WERI-Rb-1 (cell line): ENCODE measurements at regions not wholly inside any gene's neighbourhood (a gene's known extent, or its start where the extent isn't known, plus 50 kb on each side); places are given as distances from the start of the nearest gene placed in this dataset.
"Not testable (repeated sequence)": the region's sequence is repeated elsewhere in the genome, so short reads cannot be mapped to it uniquely, and the experiment has no call there.

Experiments used
- DNase-seq: peaks from one replicate; pipeline ENCODE4 v3.0.0-alpha.2; 2020
- H3K27ac ChIP-seq: fragments of 250-450 bp; sonication (Bioruptor Pico); 2 replicates; pipeline ENCODE4 v1.5.1; 2020; ENCODE audit warnings: mild to moderate bottlenecking, moderate library complexity
- H3K27me3 ChIP-seq: fragments of 250-450 bp; sonication (Bioruptor Pico); 2 replicates; pipeline ENCODE4 v1.5.1; 2021; ENCODE audit warnings: mild to moderate bottlenecking, low read depth, moderate library complexity; ENCODE audit not compliant: insufficient read depth, severe bottlenecking
- H3K36me3 ChIP-seq: fragments of 250-450 bp; sonication (Bioruptor Pico); 2 replicates; pipeline ENCODE4 v1.5.1; 2020; ENCODE audit warnings: mild to moderate bottlenecking, moderate library complexity
- H3K4me3 ChIP-seq: 2 replicates; pipeline ENCODE4 v1.5.1; 2011; ENCODE audit warnings: low read depth, mild to moderate bottlenecking, control low read depth, low read length
- H3K9me3 ChIP-seq: fragments of 250-450 bp; sonication (Bioruptor Pico); 2 replicates; pipeline ENCODE4 v1.5.1; 2021; ENCODE audit warnings: mild to moderate bottlenecking, moderate library complexity; ENCODE audit not compliant: severe bottlenecking
- TF ChIP-seq, protein P1 (sequence below): IDR thresholded peaks from 2 replicates; pipeline ENCODE4 v1.5.1; 2011; ENCODE audit warnings: low read depth, mild to moderate bottlenecking, control low read depth, inconsistent platforms, low read length

DNA sequence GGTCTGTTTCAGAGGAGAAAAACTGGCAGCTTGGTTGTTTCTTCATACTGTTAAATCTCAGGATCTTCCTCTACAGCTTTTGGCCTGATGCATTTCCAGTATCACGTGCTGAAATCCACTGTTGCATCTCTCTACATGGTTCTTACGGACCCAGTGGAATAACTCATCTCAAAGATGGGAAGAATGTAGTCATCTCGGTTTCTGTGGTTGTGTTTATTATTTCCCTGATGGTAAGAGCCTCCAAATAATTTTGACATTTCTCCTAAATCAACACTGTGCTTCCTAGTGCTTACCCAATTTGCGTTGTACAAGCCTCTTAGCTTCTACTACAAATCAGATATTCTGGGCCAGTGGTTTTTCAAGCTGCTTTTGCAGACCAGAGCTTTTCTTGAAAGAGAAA, 812.8 kb downstream of the C12orf50 start:
- TF ChIP-seq, protein P1, sequence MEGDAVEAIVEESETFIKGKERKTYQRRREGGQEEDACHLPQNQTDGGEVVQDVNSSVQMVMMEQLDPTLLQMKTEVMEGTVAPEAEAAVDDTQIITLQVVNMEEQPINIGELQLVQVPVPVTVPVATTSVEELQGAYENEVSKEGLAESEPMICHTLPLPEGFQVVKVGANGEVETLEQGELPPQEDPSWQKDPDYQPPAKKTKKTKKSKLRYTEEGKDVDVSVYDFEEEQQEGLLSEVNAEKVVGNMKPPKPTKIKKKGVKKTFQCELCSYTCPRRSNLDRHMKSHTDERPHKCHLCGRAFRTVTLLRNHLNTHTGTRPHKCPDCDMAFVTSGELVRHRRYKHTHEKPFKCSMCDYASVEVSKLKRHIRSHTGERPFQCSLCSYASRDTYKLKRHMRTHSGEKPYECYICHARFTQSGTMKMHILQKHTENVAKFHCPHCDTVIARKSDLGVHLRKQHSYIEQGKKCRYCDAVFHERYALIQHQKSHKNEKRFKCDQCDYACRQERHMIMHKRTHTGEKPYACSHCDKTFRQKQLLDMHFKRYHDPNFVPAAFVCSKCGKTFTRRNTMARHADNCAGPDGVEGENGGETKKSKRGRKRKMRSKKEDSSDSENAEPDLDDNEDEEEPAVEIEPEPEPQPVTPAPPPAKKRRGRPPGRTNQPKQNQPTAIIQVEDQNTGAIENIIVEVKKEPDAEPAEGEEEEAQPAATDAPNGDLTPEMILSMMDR, result no peak
- H3K27me3 ChIP-seq, result no peaks in the 10 kb centered on the region
- no peak overlapping the region for H3K27ac ChIP-seq
- H3K36me3 ChIP-seq, result no peaks in the 10 kb centered on the region
- no peak overlapping the region for H3K4me3 ChIP-seq
- no peaks in the 10 kb centered on the region for H3K9me3 ChIP-seq
- DNase-seq, result no peak

DNA sequence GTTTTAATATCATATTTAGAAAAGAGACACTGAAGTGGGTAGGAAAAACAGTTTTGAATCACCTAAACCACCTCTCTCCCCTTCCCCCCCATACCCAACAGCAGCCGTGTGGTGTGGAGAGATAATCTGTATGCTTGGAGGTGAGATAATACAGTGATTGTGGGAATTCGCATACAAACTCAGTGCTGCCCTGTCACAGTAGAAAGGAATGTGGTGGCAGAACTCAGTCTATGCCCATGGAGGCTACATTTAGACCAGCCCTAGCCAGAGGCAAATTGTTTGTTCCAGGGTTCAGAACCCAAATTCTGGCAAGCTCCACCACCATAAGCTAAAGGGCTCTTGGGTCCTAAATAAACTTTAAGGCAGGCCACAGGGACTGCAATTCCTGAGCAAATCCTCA, 827.0 kb downstream of the C12orf50 start:
- H3K36me3 ChIP-seq, result no peaks in the 10 kb centered on the region
- no peak overlapping the region for H3K27ac ChIP-seq
- no peak overlapping the region for H3K4me3 ChIP-seq
- no peaks in the 10 kb centered on the region for H3K27me3 ChIP-seq
- H3K9me3 ChIP-seq, result no peaks in the 10 kb centered on the region
- no peak for DNase-seq
- TF ChIP-seq, protein P1, result no peak

DNA sequence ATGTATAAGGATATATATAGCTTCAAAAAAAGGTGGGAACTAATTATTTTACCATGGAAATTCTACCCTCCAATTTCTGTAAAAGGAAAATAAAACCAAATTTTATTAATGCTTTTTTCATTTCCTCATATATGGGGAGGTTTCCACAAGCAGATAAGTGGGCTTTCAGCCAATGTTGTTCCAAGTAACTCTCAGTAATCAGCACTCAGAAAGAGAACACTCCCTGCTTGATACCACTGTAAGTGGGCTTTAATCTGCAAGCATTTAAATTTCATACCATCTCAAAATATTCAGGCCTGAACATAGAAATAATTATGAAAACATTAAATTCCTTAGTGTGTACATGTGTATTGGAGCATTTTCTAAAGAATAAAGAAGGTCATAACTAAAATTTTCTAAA, 827.6 kb downstream of the C12orf50 start:
- H3K36me3 ChIP-seq, result no peaks in the 10 kb centered on the region
- DNase-seq, result no peak

DNA sequence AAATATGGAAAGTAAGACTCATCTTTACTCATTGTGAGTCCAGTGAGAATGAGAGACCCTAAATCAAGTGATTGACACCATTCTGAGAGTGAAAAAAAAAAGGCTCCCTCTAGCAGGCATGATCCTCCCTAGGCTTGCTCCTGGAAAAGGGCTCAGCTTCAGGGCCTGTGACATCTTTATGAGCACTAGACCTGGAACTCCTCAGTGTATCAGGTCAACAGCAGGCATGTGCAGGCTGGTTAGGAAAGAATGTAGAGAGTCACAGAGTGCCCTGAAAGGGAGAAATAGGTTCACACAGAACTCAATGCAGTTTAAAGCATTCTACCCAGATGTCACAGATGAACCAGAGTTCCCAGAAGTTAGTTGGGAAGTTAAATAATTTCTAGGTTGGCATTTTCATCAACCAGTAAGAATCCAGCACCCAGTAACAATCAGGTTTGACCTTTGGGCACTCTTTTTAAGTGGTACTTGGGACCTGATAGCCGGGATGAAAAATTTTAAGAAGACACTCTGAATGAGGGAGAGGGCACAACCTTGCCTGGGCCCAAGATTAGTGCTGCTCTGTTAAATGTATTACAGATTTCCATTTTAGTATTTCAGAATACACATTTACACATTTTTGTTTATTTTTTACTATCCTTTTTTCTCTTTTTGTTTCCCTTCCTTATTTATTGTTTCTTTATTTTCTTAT, 828.8 kb downstream of the C12orf50 start:
- Histone ChIP-seq H3K27me3 (no peaks in the 10 kb centered on the region), H3K4me3 (no peak overlapping the region), H3K9me3 (no peaks in the 10 kb centered on the region), H3K27ac (no peak overlapping the region), H3K36me3 (no peaks in the 10 kb centered on the region)
- TF ChIP-seq, protein P1, result no peak
- DNase-seq, result no peak

More for the DNA sequence above, 827.6 kb downstream of the C12orf50 start:
- TF ChIP-seq, protein P1, result no peak
- Histone ChIP-seq H3K27ac (no peak overlapping the region), H3K27me3 (no peaks in the 10 kb centered on the region), H3K9me3 (no peaks in the 10 kb centered on the region), H3K4me3 (no peak overlapping the region)

DNA sequence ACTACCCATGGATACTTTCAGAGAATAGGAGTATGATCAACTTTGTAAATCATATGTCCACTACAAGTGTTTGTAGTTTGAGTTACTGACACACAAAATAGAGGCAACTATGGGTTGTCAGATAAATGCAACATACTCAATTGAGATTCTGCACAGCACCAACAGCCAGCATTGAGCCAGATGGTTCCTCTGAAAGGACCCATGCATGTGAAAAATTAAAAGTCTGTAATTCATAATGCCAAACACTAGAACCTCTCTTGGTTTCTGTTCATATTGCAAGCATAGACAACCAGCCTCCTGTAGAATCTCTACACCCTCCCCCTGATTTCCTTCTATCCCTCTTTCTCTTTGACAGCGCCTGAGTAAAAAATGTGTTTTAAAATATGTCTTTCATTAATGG, 831.0 kb downstream of the C12orf50 start:
- Histone ChIP-seq H3K27me3 (no peaks in the 10 kb centered on the region), H3K9me3 (no peaks in the 10 kb centered on the region), H3K27ac (no peak overlapping the region), H3K4me3 (no peak overlapping the region), H3K36me3 (no peaks in the 10 kb centered on the region)
- TF ChIP-seq, protein P1, result no peak
- no peak for DNase-seq

DNA sequence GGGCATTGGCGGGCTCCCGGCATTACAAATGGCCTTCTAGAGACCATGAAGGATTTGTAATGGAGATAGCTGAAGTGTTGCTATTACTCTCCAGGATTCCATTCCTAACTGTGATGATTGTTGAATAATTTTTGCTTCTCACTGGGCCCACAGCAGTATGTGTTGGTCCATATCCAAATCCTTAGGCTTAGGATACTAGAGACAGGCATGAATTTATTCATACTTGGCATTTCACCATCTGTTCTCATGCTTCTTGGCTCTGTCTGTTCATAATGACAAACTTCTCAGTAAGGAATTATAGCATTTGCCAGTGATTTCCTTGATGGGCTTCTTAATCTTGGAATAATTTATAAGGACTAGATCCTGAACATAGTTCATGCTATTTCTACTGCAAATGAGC, 832.9 kb downstream of the C12orf50 start:
- DNase-seq, result no peak

DNA sequence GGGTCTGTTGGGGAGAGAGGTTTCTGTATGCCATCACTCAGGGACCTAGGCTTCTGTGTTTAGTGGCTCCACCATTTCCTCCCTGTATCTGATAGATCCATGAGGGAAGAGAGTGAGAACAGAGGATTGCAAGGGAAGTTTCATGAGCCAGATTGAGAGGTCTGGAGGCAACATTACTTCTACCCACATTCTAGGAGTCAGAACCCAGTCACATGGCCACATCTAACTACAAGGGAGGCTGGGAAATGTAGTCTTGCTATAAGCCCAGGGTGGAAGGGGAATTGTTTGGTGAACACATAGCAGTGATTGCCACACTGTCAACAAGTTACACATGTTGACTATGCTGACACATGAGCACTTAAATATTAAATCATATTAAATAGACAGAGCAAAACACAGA, 834.8 kb downstream of the C12orf50 start:
- not testable (repeated sequence) for H3K4me3 ChIP-seq, H3K36me3 ChIP-seq, DNase-seq, H3K27ac ChIP-seq, H3K9me3 ChIP-seq, H3K27me3 ChIP-seq

More for the DNA sequence above, 832.9 kb downstream of the C12orf50 start:
- no peak overlapping the region for H3K4me3 ChIP-seq
- no peaks in the 10 kb centered on the region for H3K9me3 ChIP-seq
- no peak overlapping the region for H3K27ac ChIP-seq
- H3K36me3 ChIP-seq, result no peaks in the 10 kb centered on the region
- TF ChIP-seq, protein P1, result no peak
- H3K27me3 ChIP-seq, result no peaks in the 10 kb centered on the region
